Activated T-helper 17 cell treated with anti-CD3 and anti-CD28 coated beads, Interleukin-2, amount 50 U/mL, for 72 hours (primary cell): ENCODE measurements at regions not wholly inside any gene's neighbourhood (a gene's known extent, or its start where the extent isn't known, plus 50 kb on each side); places are given as distances from the start of the nearest gene placed in this dataset.
"Not testable (repeated sequence)": the region's sequence is repeated elsewhere in the genome, so short reads cannot be mapped to it uniquely, and the experiment has no call there.

Experiments used
- ATAC-seq: fragments of 150-1000 bp; cut with Tn5 transposase; replicated peaks from 2 replicates; pipeline ENCODE4 v1.10.0; 2021; ENCODE audit warnings: mild to moderate bottlenecking, moderate library complexity
- H3K27ac Mint-ChIP-seq: one replicate; pipeline ENCODE4 v1.8.0; 2022; ENCODE audit warnings: mixed read lengths
- H3K27me3 Mint-ChIP-seq: one replicate; pipeline ENCODE4 v1.8.0; 2022; ENCODE audit warnings: mixed read lengths
- H3K36me3 Mint-ChIP-seq: one replicate; pipeline ENCODE4 v1.8.0; 2022; ENCODE audit warnings: low read depth, mild to moderate bottlenecking, mixed read lengths
- H3K4me1 Mint-ChIP-seq: one replicate; pipeline ENCODE4 v1.8.0; 2022; ENCODE audit warnings: mixed read lengths
- H3K4me3 Mint-ChIP-seq: one replicate; pipeline ENCODE4 v1.8.0; 2022; ENCODE audit warnings: mild to moderate bottlenecking, mixed read lengths
- H3K9me3 Mint-ChIP-seq: one replicate; pipeline ENCODE4 v1.8.0; 2022; ENCODE audit warnings: mixed read lengths

DNA sequence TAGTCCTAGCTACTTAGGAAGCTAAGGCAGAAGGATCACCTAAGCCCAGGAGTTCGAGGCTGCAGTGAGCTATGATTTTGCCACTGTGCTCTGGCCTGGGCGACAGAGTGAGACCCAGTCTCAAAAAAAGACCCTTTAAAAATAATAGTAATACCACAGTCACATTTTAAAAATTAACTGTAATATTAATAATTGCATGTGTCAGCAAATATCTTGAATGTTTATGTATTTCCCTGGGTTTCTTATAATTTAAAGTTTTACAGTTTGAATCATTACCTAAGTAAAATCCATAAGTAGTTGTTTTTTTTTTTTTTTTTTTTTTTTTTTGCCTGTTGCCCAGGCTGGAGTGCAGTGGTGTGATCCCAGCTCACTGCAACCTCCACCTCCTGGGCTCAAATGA lies 69.2 kb downstream of the LYZL2 start:
- Mint-ChIP-seq H3K27ac (no peak overlapping the region), H3K36me3 (no peaks in the 10 kb centered on the region), H3K9me3 (no peaks in the 10 kb centered on the region), H3K4me1 (peaks cover 4% of the 10 kb centered on the region), H3K27me3 (peaks cover 10% of the 10 kb centered on the region), H3K4me3 (no peak overlapping the region)
- ATAC-seq, result no peak

DNA sequence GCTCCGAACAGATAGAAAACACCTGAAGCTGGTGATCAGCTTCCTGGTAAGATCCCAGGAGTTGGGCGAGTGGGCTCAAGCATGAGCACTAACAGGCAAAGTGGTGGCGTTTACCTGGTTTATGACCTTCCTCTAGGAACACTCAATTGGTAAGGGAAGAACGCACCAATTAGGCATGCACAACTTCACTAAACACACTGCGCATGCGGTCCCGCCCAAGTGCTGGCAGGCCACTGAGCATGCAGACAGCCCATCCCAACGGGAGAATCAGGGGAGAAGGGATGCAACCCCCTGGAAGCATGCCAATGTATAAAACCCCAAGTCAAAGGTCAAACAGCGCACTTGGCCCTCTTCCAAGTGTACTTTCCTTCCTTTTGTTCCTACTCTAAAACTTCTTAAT lies 70.4 kb downstream of the LYZL2 start:
- H3K36me3 Mint-ChIP-seq, result no peaks in the 10 kb centered on the region
- H3K9me3 Mint-ChIP-seq, result no peaks in the 10 kb centered on the region
- peaks cover 8% of the 10 kb centered on the region for H3K27me3 Mint-ChIP-seq

DNA sequence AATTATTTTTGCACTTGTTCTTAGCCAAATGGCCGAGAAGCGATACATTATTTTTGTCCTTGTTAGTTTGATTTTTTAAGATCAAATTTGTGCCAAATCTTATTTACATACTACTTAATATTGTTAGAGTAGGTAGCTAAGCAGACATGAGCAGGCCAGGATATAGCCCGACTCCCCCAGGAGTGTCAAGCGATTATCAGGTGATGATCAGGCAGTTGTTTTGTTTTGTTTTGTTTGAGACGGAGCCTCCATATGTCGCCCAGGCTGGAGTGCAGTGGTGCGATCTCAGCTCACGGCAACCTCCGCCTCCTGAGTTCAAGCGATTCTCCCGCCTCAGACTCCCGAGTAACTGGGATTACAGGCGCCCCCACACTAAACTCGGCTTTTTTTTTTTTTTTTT lies 71.1 kb downstream of the LYZL2 start:
- Mint-ChIP-seq H3K27me3 (peaks cover 4% of the 10 kb centered on the region), H3K4me1 (peaks cover 4% of the 10 kb centered on the region), H3K36me3 (no peaks in the 10 kb centered on the region), H3K4me3 (no peak overlapping the region), H3K27ac (no peak overlapping the region), H3K9me3 (no peaks in the 10 kb centered on the region)
- ATAC-seq, result no peak

More for the DNA sequence above, 70.4 kb downstream of the LYZL2 start:
- no peak for ATAC-seq
- Mint-ChIP-seq H3K4me3 (no peak overlapping the region), H3K27ac (no peak overlapping the region), H3K4me1 (peaks cover 4% of the 10 kb centered on the region)

DNA sequence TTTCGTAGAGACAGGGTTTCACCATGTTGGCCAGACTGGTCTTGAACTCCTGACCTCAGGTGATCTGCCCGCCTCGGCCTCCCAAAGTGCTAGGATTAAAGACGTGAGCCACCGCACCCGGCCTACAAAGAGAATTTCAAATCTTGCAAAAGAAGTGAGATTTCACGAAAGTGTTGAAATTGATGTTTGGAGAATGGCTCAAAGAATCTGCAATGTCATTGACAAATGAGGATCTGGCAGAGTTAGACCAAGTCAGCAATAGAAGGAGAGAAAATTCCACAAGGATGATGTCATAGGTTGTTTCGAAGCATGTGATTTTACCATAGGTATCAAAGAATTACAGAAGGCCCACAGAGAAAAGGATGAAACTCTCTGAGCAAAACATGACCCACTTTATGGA lies 71.7 kb downstream of the LYZL2 start:
- no peaks in the 10 kb centered on the region for H3K9me3 Mint-ChIP-seq
- ATAC-seq, result no peak
- H3K36me3 Mint-ChIP-seq, result no peaks in the 10 kb centered on the region
- peaks cover 2% of the 10 kb centered on the region for H3K27me3 Mint-ChIP-seq
- no peak overlapping the region for H3K4me3 Mint-ChIP-seq
- peaks cover 2% of the 10 kb centered on the region for H3K4me1 Mint-ChIP-seq
- H3K27ac Mint-ChIP-seq, result no peak overlapping the region

DNA sequence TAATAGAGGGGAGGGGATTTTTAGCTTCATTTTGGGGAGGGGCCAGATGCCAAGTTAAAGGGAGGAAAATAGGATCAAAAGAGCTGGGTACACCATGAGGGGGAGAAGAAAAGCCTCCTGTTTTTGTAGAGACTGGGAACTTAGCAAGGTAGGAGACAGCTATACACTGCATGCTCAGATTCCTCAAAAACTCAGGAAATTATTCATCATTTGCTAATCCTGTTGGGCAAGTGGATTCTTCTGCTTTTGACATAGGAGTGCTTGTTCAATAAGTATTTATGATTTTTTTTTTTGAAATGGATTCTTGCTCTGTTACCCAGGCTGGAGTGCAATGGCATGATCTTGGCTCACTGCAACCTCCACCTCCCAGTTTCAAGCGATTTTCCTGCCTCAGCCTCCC lies 73.4 kb downstream of the LYZL2 start:
- no peak overlapping the region for H3K4me3 Mint-ChIP-seq
- no peak for ATAC-seq
- H3K27ac Mint-ChIP-seq, result no peak overlapping the region
- no peaks in the 10 kb centered on the region for H3K9me3 Mint-ChIP-seq
- H3K4me1 Mint-ChIP-seq, result no peaks in the 10 kb centered on the region
- no peaks in the 10 kb centered on the region for H3K36me3 Mint-ChIP-seq
- no peaks in the 10 kb centered on the region for H3K27me3 Mint-ChIP-seq

DNA sequence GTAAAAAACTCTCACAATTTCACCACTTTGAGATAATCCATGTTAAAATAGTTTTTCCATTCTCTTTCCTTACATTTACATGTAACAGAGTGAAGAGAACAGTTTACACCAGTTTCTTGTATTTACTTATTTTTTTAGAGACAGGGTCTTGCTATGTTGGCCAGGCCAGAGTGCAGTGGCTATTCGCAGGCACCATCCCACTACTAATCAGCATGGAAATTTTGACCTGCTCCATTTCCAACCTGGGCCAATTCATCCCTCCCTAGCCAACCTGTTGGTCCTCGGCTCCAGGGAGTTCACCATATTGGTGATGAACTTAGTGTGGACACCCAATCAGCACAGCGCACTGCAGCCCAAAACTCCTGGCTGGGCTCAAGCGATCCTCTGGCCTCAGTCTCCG lies 74.1 kb downstream of the LYZL2 start:
- Mint-ChIP-seq H3K27ac (no peak overlapping the region), H3K4me3 (no peak overlapping the region), H3K9me3 (no peaks in the 10 kb centered on the region), H3K27me3 (no peaks in the 10 kb centered on the region), H3K4me1 (no peaks in the 10 kb centered on the region), H3K36me3 (no peaks in the 10 kb centered on the region)
- no peak for ATAC-seq

DNA sequence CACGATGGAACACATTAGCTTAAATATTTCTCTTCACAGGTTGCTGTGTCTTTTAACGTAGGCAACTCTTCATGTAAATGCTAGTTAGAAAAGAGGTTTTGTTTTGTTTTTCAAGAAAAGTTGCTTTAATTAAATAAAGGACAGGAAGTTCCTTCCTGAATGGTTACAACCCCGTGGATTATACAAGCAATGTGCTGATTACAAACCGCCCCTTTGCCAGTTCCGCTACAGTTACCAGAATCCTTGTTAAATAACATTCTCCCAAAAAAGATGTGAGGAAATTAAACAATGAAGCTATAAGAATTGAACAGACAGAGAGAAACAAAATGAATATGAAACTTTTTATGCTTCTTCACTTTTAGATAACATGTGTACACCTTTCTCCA lies 75.1 kb downstream of the LYZL2 start:
- no peaks in the 10 kb centered on the region for H3K4me1 Mint-ChIP-seq
- H3K27me3 Mint-ChIP-seq, result no peaks in the 10 kb centered on the region
- no peak for ATAC-seq
- no peaks in the 10 kb centered on the region for H3K36me3 Mint-ChIP-seq
- no peaks in the 10 kb centered on the region for H3K9me3 Mint-ChIP-seq
- H3K4me3 Mint-ChIP-seq, result no peak overlapping the region
- H3K27ac Mint-ChIP-seq, result no peak overlapping the region

DNA sequence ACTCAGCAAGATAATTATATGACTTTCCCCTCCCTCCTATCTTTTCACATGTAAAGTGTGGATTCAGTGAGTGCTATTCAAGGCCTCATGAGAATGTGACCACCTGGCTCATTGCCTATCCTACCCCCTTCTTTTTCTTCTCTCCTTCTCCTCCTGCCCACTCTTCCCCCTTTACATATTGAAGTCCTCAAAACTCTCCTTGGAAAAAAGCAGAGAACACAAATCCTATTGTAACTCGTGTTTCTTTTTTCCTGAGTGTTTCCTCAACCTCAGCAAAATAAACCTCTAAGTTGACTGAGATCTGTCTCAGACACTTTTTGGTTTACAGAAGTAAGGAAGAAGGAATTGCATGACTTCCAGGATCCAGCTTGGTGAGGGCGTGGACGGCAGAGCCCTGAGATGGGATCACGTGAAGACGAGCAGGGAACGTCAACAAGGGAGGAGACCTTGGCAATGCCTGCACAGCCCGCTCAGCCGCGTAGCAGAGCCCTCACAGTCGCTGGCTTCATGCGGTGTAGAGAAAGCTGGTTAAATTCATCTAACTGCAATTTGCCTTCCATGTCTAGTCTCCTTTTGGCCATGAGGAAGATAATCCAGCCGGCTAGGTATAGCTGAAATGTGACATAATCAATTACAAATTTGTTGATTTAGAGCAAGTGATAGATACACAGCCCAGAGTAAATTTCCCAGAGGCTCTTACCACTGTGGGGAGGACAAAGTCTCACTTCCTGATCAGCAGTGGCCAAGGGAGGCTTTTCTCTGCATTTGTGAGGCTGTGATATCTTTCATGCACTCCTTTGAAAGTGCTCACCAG lies 75.7 kb downstream of the LYZL2 start:
- Mint-ChIP-seq H3K27me3 (no peaks in the 10 kb centered on the region), H3K4me3 (no peak overlapping the region), H3K4me1 (no peaks in the 10 kb centered on the region), H3K36me3 (no peaks in the 10 kb centered on the region), H3K27ac (no peak overlapping the region), H3K9me3 (no peaks in the 10 kb centered on the region)
- no peak for ATAC-seq

DNA sequence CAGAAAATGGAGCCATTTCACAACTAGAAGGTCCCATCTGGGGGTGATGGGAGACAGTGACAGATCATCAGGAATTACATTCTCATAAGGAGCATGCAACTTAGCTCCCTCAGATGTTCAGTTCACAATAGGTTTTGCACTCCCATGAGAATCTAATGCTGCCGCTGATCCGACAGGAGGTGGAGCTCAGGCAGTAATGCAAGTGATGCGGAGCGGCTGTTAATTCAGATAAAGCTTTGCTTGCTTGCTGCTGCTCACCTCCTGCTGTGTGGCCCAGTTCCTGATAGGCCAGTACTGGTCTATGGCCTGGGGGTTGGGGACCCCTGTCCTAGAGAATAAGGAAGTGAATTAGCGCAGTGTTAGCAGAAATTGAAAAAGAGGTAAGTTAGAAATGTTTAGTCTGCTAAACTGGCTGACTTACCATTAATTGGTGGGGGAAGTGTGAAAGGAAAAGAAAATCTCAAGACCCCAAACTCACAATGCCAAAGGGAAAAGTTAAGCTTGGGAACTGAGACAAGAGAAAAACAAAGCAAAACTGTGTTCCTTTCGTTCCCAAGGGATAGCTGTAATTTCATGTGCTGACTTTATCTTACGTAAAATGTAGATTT lies 76.4 kb downstream of the LYZL2 start:
- ATAC-seq, result no peak
- no peaks in the 10 kb centered on the region for H3K36me3 Mint-ChIP-seq
- H3K9me3 Mint-ChIP-seq, result no peaks in the 10 kb centered on the region
- H3K4me3 Mint-ChIP-seq, result no peak overlapping the region
- H3K4me1 Mint-ChIP-seq, result no peaks in the 10 kb centered on the region
- no peaks in the 10 kb centered on the region for H3K27me3 Mint-ChIP-seq
- no peak overlapping the region for H3K27ac Mint-ChIP-seq

DNA sequence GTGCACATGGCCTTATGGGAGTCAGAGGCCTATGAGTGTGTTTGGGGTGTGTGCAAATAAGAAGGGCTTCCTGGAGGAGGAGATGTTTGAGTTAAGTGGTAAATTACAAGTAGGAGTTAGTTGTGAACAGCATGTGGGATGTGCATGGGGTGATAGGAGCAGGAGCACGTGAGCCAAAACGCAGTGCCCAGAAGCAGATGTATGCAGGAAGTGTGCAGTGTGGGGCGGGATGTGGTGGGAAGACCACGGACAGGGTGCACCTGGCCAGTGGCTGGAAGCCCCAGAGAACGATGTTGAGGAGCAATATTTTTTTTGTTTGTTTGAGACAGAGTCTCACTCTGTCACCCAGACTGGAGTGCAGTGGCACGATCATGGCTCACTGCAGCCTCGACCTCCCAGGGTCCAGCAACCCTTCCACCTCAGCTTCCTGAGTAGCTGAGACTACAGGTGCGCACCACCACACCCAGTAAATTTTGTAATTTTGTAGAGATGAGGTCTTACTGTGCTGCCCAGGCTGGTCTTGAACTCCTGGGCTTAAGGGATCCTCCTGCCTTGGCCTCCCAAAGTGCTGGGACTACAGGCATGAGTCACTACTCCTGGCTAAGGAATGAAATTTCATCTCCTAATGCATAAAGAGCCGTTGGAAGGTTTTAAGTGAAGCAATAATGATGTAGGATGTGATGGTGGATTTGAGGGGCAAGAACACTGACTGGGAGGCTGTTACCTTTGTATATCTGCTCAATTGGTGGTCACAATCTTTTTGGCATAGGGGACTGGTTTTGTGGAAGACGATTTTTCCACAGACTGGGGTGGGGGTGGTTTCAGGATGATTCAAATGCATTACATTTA lies 78.4 kb downstream of the LYZL2 start:
- no peak overlapping the region for H3K27ac Mint-ChIP-seq
- no peaks in the 10 kb centered on the region for H3K9me3 Mint-ChIP-seq
- H3K36me3 Mint-ChIP-seq, result no peaks in the 10 kb centered on the region
- ATAC-seq, result no peak
- no peak overlapping the region for H3K4me3 Mint-ChIP-seq
- no peaks in the 10 kb centered on the region for H3K4me1 Mint-ChIP-seq
- H3K27me3 Mint-ChIP-seq, result no peaks in the 10 kb centered on the region

DNA sequence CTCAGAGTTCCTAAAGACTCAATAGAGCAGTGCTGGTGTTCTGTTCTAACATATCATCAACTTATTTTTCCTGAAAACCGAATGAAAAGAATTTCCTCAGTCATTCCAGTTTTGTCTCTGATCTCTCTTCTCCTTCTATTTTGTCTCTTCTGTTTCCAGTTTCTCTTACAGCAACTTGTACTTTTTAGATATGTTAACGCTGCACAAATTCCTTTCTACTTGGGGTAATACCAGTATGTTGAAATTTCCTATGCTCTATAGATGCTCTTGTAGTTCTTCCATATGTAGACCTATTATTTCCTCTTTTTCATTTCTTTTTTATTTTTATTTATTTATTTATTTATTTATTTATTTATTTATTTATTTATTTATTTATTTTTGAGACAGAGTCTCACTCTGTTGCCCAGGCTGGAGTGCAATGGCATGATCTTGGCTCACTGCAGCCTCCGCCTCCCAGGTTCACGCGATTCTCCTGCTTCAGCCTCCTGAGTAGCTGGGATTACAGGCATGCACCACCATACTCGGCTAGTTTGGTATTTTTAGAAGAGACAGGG lies 80.3 kb downstream of the LYZL2 start:
- not testable (repeated sequence) for H3K27me3 Mint-ChIP-seq, H3K4me3 Mint-ChIP-seq, H3K27ac Mint-ChIP-seq, H3K36me3 Mint-ChIP-seq, ATAC-seq, H3K9me3 Mint-ChIP-seq, H3K4me1 Mint-ChIP-seq

DNA sequence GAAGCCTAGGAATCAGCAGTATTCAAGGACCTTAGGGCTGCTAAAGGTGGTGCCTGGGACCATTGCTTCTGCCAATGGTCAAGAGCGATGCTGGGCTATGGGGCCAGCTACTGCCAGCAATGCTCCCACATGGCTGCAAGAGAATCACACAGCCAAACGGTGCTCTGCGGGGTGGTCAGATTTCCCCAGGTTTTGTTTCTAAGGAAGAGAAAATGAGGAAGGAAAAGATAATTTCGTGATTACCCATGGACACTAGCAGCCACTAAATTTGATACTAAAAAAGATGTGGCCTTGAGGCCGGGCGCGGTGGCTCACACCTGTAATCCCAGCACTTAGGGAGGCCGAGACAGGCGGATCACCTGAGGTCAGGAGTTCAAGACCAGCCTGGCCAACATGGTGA lies 83.0 kb downstream of the LYZL2 start:
- peaks cover 11% of the 10 kb centered on the region for H3K4me1 Mint-ChIP-seq
- no peaks in the 10 kb centered on the region for H3K9me3 Mint-ChIP-seq
- ATAC-seq, result no peak
- H3K27me3 Mint-ChIP-seq, result no peaks in the 10 kb centered on the region
- H3K36me3 Mint-ChIP-seq, result no peaks in the 10 kb centered on the region
- no peak overlapping the region for H3K27ac Mint-ChIP-seq
- H3K4me3 Mint-ChIP-seq, result no peak overlapping the region

DNA sequence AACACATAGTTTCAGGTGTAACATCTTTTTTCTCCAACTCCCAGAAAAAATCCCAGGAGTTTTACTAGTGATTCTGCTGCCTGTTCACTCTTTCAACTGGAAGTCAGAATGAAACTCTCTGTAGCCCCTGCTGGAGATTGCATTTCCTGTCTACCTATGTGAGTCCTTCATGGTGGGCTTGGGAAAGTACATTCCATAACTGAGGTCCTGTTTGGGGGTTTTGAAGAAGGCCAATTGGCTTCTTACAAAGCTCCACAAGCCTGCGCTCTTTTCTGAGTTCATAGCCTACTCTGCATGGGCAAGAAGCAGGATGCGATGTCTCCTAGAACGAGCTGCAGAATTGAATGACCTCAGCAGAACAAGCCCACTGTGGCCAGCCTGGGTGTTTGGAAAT lies 86.7 kb downstream of the LYZL2 start:
- Mint-ChIP-seq H3K27ac (peak overlapping the region; percentile 64), H3K4me1 (peaks cover 15% of the 10 kb centered on the region), H3K9me3 (no peaks in the 10 kb centered on the region), H3K27me3 (no peaks in the 10 kb centered on the region), H3K4me3 (peak overlapping the region; percentile 40), H3K36me3 (no peaks in the 10 kb centered on the region)
- no peak for ATAC-seq

DNA sequence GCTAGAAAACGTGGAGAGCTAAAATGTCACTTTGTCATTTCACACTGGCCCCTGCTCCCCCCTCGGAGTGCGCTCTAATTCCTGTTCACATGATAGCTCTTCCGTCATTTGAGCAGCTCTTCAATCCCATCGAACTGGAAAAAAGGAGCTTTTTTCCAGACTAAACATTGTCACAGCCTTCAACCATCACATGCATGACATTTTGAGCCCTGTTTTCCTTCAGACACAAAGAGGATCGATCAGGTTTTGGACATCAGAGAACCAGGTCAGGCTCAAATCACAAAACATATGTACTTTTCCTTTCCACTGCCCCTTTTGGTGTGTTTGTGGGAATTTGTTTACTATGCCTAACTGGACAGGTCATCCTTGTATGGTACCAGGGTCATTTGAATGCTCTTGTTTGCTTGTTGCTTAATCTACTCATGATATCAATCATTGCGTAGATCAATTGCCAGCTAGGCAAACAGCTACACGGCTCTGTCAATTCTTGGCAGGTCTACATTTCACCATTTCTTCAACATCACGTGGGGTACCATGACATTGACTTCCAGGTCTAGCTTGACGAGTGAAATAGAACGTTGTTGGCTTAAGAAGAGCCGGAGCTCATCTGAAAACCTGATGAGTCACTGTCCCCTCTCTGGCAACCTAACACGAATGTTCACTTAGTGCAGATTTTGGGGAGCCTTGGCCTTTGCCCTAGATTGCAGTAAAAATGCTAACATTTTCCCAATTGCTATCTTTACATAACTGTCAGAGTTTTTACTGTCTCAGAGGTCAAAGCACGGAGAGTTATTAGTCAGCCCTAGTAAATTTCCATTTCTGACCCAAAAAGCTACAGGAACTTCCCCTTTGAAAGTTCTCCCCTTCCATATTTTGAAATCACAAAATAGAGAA lies 87.3 kb downstream of the LYZL2 start:
- H3K27me3 Mint-ChIP-seq, result no peaks in the 10 kb centered on the region
- no peaks in the 10 kb centered on the region for H3K9me3 Mint-ChIP-seq
- peak overlapping the region; percentile 40 for H3K4me3 Mint-ChIP-seq
- no peaks in the 10 kb centered on the region for H3K36me3 Mint-ChIP-seq
- H3K27ac Mint-ChIP-seq, result peak overlapping the region; percentile 64
- peaks cover 15% of the 10 kb centered on the region for H3K4me1 Mint-ChIP-seq
- ATAC-seq, result peak; percentile 70
